ENCODE measurements at regions not wholly inside any gene's neighbourhood (a gene's known extent, or its start where the extent isn't known, plus 50 kb on each side); places are given as distances from the start of the nearest gene placed in this dataset.
"Not testable (repeated sequence)": the region's sequence is repeated elsewhere in the genome, so short reads cannot be mapped to it uniquely, and the experiment has no call there.

DNA sequence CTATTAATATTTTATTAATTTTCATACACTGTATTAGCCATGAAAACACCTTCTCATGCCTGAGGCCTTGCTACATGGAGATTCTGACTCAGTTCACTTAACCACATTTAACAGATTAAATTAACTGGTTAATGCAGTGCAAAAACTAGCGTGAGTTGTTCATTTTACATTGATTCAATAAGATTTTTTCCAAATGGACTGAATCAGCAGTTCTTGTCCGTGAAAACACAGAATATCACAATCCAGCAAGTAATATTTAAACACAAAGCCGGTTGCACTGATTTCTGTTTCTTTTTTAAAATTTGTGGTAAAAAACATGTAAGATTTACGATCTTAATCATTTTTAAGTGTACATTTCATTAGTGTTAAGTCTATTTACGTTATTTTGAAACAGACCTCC is 118.2 kb upstream of the THUMPD2 start:
- H3K4me3 ChIP-seq (ENCODE audit: low read length), result no peak overlapping the region
- no peak for DNase-seq (ENCODE audit: low read depth)
- TF ChIP-seq, protein P1, sequence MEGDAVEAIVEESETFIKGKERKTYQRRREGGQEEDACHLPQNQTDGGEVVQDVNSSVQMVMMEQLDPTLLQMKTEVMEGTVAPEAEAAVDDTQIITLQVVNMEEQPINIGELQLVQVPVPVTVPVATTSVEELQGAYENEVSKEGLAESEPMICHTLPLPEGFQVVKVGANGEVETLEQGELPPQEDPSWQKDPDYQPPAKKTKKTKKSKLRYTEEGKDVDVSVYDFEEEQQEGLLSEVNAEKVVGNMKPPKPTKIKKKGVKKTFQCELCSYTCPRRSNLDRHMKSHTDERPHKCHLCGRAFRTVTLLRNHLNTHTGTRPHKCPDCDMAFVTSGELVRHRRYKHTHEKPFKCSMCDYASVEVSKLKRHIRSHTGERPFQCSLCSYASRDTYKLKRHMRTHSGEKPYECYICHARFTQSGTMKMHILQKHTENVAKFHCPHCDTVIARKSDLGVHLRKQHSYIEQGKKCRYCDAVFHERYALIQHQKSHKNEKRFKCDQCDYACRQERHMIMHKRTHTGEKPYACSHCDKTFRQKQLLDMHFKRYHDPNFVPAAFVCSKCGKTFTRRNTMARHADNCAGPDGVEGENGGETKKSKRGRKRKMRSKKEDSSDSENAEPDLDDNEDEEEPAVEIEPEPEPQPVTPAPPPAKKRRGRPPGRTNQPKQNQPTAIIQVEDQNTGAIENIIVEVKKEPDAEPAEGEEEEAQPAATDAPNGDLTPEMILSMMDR (conservative IDR thresholded peaks at IDR 0.05; ENCODE audit: low read depth, low read length), result no peak

DNA sequence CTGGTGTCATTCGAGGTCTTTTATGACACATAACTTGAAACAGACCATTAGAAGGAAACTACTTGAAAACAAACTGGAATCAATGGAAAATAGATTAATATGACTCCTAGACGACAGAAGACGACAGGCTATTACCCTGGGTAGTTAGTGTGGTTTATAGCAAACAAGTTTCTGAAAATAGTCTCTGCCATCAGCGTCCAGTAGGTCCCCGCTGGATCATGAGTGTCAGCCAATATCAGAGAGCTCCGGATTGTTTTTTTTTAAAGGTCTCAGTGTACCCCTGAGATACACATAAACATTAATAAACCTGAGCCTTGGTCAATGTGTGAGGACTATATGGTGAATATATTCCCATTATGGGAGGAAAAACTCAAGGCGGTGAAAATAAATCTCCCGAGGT is 115.0 kb upstream of the THUMPD2 start:
- no peak for DNase-seq (ENCODE audit: low read depth)
- H3K4me3 ChIP-seq (ENCODE audit: low read length), result no peak overlapping the region
- TF ChIP-seq, protein P1 (conservative IDR thresholded peaks at IDR 0.05; ENCODE audit: low read depth, low read length), result no peak

DNA sequence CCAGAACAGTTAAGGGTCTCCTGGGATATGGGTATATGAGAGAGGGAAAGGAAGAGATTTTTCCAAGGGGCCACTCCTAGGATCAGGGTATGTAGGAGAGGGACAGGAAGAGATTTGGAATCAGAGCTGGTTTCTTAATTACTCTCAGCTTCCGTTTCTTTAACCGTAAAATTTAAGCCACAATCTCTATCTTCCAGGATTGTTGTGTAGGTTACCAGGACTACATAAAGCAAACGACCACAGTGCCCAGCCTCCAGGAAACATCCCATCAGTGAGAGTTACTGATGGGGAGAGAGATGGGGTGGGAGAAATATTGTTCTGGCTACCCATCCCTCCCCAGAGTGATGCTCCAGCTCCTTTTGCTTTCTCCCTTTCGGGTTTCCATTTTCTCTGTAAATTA is 114.6 kb upstream of the THUMPD2 start:
- no peak overlapping the region for H3K4me3 ChIP-seq (ENCODE audit: low read length)
- no peak for DNase-seq (ENCODE audit: low read depth)
- TF ChIP-seq, protein P1 (conservative IDR thresholded peaks at IDR 0.05; ENCODE audit: low read depth, low read length), result no peak

DNA sequence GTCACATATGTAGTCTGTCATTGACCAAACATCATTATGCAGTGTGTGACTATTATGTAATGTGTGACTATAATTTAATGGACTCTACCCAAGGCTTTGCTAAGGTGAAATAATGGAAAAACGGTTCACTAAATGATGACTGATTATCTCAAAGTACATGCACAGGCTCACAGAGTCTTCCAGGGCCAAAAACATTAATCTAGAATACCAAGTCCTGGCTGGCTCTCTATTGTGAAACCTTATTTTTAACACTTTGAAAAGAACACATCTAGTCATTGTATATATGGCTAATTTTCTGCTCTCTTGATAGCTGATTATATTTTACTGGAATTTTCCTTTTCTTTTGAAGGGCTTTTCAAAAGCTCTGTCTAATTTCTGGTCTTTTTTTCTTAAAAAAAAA is 102.9 kb upstream of the THUMPD2 start:
- H3K4me3 ChIP-seq (ENCODE audit: low read length), result no peak overlapping the region
- DNase-seq (ENCODE audit: low read depth), result no peak
- TF ChIP-seq, protein P1 (conservative IDR thresholded peaks at IDR 0.05; ENCODE audit: low read depth, low read length), result no peak

DNA sequence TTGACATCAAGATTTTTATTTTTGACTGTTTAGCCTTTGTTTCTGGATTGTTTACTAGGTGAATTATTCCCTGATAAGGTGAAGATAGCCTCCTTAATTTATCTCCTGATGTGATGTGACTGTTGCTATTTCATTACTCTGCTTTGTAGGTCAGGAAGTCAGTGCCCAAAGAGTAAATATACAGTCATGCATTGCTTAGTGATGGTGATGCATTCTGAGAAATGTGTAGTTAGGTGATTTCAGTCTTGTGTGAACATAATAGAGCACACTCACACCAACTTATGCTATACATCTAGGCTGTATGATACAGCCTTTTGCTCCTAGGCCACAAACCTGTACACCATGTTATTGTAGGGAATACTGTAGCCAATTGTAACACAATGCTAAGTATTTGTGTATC is 102.4 kb upstream of the THUMPD2 start:
- no peak for DNase-seq (ENCODE audit: low read depth)
- TF ChIP-seq, protein P1 (conservative IDR thresholded peaks at IDR 0.05; ENCODE audit: low read depth, low read length), result no peak
- H3K4me3 ChIP-seq (ENCODE audit: low read length), result no peak overlapping the region

DNA sequence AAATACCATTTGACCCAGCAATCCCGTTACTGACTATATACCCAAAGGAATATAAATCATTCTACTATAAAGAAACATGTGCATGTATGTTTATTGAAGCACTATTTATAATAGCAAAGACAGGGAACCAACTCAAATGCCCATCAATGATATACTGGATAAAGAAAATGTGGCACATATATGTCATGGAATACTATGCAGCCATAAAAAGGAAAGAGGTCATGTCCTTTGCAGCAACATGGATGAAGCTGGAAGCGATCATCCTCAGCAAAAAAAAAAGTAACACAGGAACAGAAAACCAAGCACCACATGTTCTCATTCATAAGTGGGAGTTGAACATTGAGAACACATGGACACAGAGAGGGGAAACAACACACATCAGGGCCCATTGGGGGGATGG is 99.9 kb upstream of the THUMPD2 start:
- not testable (repeated sequence) for H3K4me3 ChIP-seq (ENCODE audit: low read length); DNase-seq (ENCODE audit: low read depth)

DNA sequence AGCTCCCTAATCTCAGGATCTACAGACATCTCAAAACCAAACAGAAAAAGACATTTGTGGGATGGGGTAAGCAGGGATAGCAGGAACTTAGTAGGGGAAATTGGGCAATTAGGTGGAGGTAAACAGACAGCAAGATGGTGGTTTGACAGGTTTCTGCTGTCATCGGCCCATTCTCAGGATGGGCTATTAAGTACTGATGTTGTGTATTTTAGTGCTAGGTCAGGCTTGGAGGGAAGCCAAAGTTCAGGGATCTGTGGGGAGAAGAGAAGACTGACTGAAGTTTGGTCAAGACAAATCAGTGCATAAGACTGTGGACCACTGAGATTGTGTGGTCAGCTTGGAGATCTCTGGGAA is 96.8 kb upstream of the THUMPD2 start:
- TF ChIP-seq, protein P1 (conservative IDR thresholded peaks at IDR 0.05; ENCODE audit: low read depth, low read length), result no peak
- no peak for DNase-seq (ENCODE audit: low read depth)
- H3K4me3 ChIP-seq (ENCODE audit: low read length), result no peak overlapping the region

All from retinal pigment epithelial cell (primary cell).